ENCODE measurements at regions not wholly inside any gene's neighbourhood (a gene's known extent, or its start where the extent isn't known, plus 50 kb on each side); places are given as distances from the start of the nearest gene placed in this dataset.

DNA sequence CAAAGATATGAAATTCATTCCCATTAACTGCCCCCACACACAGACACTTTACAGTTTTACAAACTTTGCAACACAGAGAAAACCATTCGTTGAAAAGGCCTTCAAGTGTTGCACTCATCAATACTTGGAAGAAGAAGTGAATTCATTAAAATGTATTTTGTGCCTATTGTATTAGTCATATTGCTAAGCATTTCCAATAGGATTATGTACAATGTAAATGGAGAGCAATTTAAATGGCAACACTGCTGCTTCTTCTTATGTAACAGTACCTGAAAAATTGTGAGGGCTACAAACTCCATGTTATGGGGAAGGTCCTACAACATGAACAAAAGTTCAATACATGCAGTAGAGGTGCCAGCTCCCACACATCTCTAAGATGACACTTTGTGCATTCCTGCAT is 209.3 kb upstream of the POGK start:
- Histone ChIP-seq H3K4ac (ENCODE audit: low read depth, low read length) (no peak overlapping the region), H3K9ac (ENCODE audit: extremely low read depth, insufficient read length, low read length) (no peak overlapping the region), H3K79me2 (ENCODE audit: insufficient read depth, low read length) (no peaks in the 10 kb centered on the region), H4K20me1 (ENCODE audit: control insufficient read depth, insufficient read depth, insufficient read length) (no peaks in the 10 kb centered on the region), H2BK5ac (ENCODE audit: insufficient read length, low read length) (no peak overlapping the region), H3K27ac (ENCODE audit: insufficient read length, low read depth, low read length) (no peak overlapping the region), H2BK12ac (ENCODE audit: insufficient read length, low read depth, low read length) (no peak overlapping the region), H3K9me3 (ENCODE audit: control insufficient read depth, low read depth, low read length) (no peaks in the 10 kb centered on the region), H4K8ac (replicated peaks; ENCODE audit: insufficient read length, low read depth, low read length) (no peak overlapping the region), H3K27me3 (ENCODE audit: insufficient read depth, low read length) (no peaks in the 10 kb centered on the region), H2AFZ (ENCODE audit: low read length) (no peak overlapping the region), H3K23me2 (ENCODE audit: insufficient read length, low read depth, low read length, poor library complexity, severe bottlenecking) (no peaks in the 10 kb centered on the region), H4K5ac (ENCODE audit: insufficient read length, low read depth, low read length) (no peak overlapping the region), H3K23ac (ENCODE audit: insufficient read length, low read depth, low read length) (no peak overlapping the region), H3K79me1 (ENCODE audit: insufficient read depth, low read depth, low read length, poor library complexity, severe bottlenecking) (no peaks in the 10 kb centered on the region), H2AK5ac (ENCODE audit: insufficient read length, low read length) (no peak overlapping the region), H2BK15ac (ENCODE audit: low read depth, low read length) (no peak overlapping the region), H3K4me1 (ENCODE audit: insufficient read depth, low read length) (no peaks in the 10 kb centered on the region; the same call in 1 of the 2 replicates), H3K18ac (ENCODE audit: insufficient read length, low read depth, low read length) (no peak overlapping the region), H2BK20ac (ENCODE audit: low read depth, low read length, poor library complexity, severe bottlenecking) (no peak overlapping the region), H4K91ac (ENCODE audit: insufficient read length, low read depth, low read length) (no peak overlapping the region), H3T11ph (ENCODE audit: low read length) (no peak overlapping the region), H2BK120ac (ENCODE audit: low read depth, low read length, poor library complexity, severe bottlenecking) (no peak overlapping the region), H3K56ac (ENCODE audit: insufficient read length, low read depth, low read length) (no peak overlapping the region), H3K14ac (ENCODE audit: insufficient read depth, low read length) (no peak overlapping the region), H3K4me2 (ENCODE audit: insufficient read depth, insufficient read length, low read length) (no peak overlapping the region)
- WGBS (ENCODE audit: extremely low coverage, insufficient read length, low lambda C conversion rate) = no CpG with 5 or more reads among the region's 1 CpG
- Mint-ChIP-seq H3K36me3 (ENCODE audit: insufficient read depth in 1 of 3, low read depth in 3 of 3) (no peaks in the 10 kb centered on the region), H3K4me3 (no peak overlapping the region), H3K27me3 (ENCODE audit: low read depth) (no peaks in the 10 kb centered on the region), H3K4me1 (no peaks in the 10 kb centered on the region), H3K27ac (no peak overlapping the region), H3K9me3 (no peaks in the 10 kb centered on the region)
- TF ChIP-seq, protein P1, sequence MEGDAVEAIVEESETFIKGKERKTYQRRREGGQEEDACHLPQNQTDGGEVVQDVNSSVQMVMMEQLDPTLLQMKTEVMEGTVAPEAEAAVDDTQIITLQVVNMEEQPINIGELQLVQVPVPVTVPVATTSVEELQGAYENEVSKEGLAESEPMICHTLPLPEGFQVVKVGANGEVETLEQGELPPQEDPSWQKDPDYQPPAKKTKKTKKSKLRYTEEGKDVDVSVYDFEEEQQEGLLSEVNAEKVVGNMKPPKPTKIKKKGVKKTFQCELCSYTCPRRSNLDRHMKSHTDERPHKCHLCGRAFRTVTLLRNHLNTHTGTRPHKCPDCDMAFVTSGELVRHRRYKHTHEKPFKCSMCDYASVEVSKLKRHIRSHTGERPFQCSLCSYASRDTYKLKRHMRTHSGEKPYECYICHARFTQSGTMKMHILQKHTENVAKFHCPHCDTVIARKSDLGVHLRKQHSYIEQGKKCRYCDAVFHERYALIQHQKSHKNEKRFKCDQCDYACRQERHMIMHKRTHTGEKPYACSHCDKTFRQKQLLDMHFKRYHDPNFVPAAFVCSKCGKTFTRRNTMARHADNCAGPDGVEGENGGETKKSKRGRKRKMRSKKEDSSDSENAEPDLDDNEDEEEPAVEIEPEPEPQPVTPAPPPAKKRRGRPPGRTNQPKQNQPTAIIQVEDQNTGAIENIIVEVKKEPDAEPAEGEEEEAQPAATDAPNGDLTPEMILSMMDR (conservative IDR thresholded peaks at IDR 0.05) = no peak
- no peak for DNase-seq

Measured in H9 (cell line).